ENCODE measurements at regions not wholly inside any gene's neighbourhood (a gene's known extent, or its start where the extent isn't known, plus 50 kb on each side); places are given as distances from the start of the nearest gene placed in this dataset.

DNA sequence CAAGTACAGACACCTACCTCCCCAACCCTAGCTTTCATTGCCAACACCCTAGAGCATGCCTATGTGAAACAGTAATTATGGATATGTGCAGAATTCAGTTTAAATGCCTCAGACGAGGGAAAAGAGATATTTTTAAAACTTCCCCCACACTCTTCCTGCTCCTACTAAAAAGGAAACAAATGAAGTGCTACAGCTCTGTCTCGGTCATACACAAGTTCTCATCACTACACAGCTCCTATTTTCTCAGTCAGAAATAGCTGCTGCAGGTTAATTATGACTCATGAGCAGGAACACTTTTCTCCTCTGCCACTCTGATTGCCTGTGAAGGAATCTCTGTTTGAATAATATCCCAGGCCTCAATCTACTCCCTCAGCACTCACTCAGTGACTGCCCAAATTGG is 703.6 kb upstream of the FLRT2 start:
- DNase-seq (ENCODE audit: low read depth, low spot score), result peak; percentile 14
- POLR2A ChIA-PET, result no interaction called here

More for the DNA sequence above, 703.6 kb upstream of the FLRT2 start:
- H3K27me3 ChIP-seq (ENCODE audit: control insufficient read depth in 2 of 2, insufficient read depth in 2 of 2, low read length in 2 of 2), result no peaks in the 10 kb centered on the region
- no TSS peak for BruUV-seq (replicated peaks)
- H3K9me3 ChIP-seq (replicated peaks; ENCODE audit: control insufficient read depth, insufficient read depth, low read length), result no peaks in the 10 kb centered on the region
- H3K9ac ChIP-seq (replicated peaks; ENCODE audit: extremely low read depth, insufficient read depth, low read length), result no peak overlapping the region
- intact Hi-C loops (cut with micrococcal nuclease), result no loop called here
- no peaks in the 10 kb centered on the region for H4K20me1 ChIP-seq (replicated peaks; ENCODE audit: control insufficient read depth, extremely low read depth, insufficient read depth, low read length)
- no peaks in the 10 kb centered on the region for H3K9me1 ChIP-seq (replicated peaks; ENCODE audit: control insufficient read depth, extremely low read depth, insufficient read depth, low read length)
- no peak overlapping the region for H2AFZ ChIP-seq (ENCODE audit: low read depth, low read length)
- CTCF ChIA-PET, result no interaction called here
- no peaks in the 10 kb centered on the region for H3K4me1 ChIP-seq (ENCODE audit: control insufficient read depth, extremely low read depth, insufficient read depth, low read length)
- dilution Hi-C loops (cut with MboI; ENCODE audit: extremely low pct_ligation_motif_present, low sequenced_read_pairs), result no loop called here
- no peaks in the 10 kb centered on the region for H3K36me3 ChIP-seq (ENCODE audit: control insufficient read depth in 2 of 2, extremely low read depth in 1 of 2, insufficient read depth in 2 of 2, low read length in 2 of 2)
- H3K4me2 ChIP-seq (ENCODE audit: insufficient read depth, low read length), result no peak overlapping the region
- H3K27ac ChIP-seq (ENCODE audit: insufficient read depth, low read depth, low read length), result no peak overlapping the region
- no peak overlapping the region for H3K4me3 ChIP-seq (replicated peaks in 1 of 3; ENCODE audit: insufficient read depth in 1 of 3, low read depth in 1 of 3, low read length in 3 of 3)
- H3K79me2 ChIP-seq (ENCODE audit: control insufficient read depth, insufficient read depth, low read length), result no peaks in the 10 kb centered on the region
- FAIRE-seq, result no peak
- TF ChIP-seq GATA2 (IDR thresholded peaks at IDR 0.05; ENCODE audit: insufficient read depth, insufficient read length, low read depth, low read length), result no peak
- TF ChIP-seq, protein P1, sequence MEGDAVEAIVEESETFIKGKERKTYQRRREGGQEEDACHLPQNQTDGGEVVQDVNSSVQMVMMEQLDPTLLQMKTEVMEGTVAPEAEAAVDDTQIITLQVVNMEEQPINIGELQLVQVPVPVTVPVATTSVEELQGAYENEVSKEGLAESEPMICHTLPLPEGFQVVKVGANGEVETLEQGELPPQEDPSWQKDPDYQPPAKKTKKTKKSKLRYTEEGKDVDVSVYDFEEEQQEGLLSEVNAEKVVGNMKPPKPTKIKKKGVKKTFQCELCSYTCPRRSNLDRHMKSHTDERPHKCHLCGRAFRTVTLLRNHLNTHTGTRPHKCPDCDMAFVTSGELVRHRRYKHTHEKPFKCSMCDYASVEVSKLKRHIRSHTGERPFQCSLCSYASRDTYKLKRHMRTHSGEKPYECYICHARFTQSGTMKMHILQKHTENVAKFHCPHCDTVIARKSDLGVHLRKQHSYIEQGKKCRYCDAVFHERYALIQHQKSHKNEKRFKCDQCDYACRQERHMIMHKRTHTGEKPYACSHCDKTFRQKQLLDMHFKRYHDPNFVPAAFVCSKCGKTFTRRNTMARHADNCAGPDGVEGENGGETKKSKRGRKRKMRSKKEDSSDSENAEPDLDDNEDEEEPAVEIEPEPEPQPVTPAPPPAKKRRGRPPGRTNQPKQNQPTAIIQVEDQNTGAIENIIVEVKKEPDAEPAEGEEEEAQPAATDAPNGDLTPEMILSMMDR (IDR thresholded peaks at IDR 0.05; ENCODE audit: extremely low read depth in 1 of 2, insufficient read depth in 1 of 2, low read depth in 1 of 2, low read length in 2 of 2), result no peak
- TF ChIP-seq, protein P2, sequence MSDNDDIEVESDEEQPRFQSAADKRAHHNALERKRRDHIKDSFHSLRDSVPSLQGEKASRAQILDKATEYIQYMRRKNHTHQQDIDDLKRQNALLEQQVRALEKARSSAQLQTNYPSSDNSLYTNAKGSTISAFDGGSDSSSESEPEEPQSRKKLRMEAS (IDR thresholded peaks at IDR 0.05; ENCODE audit: insufficient read depth, insufficient read length), result no peak
- TF ChIP-seq JUN (IDR thresholded peaks at IDR 0.05; ENCODE audit: borderline replicate concordance, insufficient read depth, insufficient read length, low read depth), result no peak
- no peak for TF ChIP-seq POLR2AphosphoS5 (IDR thresholded peaks at IDR 0.05; ENCODE audit: insufficient read depth, low read depth, low read length)
- no peak for TF ChIP-seq MYC (IDR thresholded peaks at IDR 0.05; ENCODE audit: low read depth, low read length)
- TF ChIP-seq FOS (IDR thresholded peaks at IDR 0.05; ENCODE audit: borderline replicate concordance, insufficient read depth, low read length), result no peak
- no peak for TF ChIP-seq POLR2A (IDR thresholded peaks at IDR 0.05; ENCODE audit: low read depth, low read length)
- TF ChIP-seq EZH2 (IDR thresholded peaks at IDR 0.05; ENCODE audit: borderline replicate concordance, low read depth, low read length, severe bottlenecking), result no peak
